GM23248 (cell line): ENCODE measurements at regions not wholly inside any gene's neighbourhood (a gene's known extent, or its start where the extent isn't known, plus 50 kb on each side); places are given as distances from the start of the nearest gene placed in this dataset.

Experiments used
- DNase-seq: peaks from one replicate; pipeline ENCODE4 v3.0.0-alpha.2; 2015
- H2AFZ ChIP-seq: fragments of 200-600 bp; sonication (generic); 2 replicates; pipeline ENCODE4 v1.6.1; 2016; ENCODE audit warnings: antibody characterized with exemption
- H3F3A ChIP-seq: fragments of 200-600 bp; sonication (generic); 2 replicates; pipeline ENCODE4 v1.6.1; 2016; ENCODE audit warnings: mild to moderate bottlenecking, antibody characterized with exemption, mixed run types; ENCODE audit not compliant: insufficient read depth
- H3K27ac ChIP-seq: fragments of 200-600 bp; sonication (generic); 2 replicates; pipeline ENCODE4 v1.5.1; 2016; ENCODE audit warnings: mild to moderate bottlenecking
- H3K27me3 ChIP-seq: fragments of 200-600 bp; sonication (generic); replicated peaks from 2 replicates; pipeline ENCODE4 v1.6.1; 2016; ENCODE audit warnings: mild to moderate bottlenecking; ENCODE audit not compliant: insufficient read depth
- H3K36me3 ChIP-seq: fragments of 200-600 bp; sonication (generic); 2 replicates; pipeline ENCODE4 v1.6.1; 2016; ENCODE audit warnings: low read depth, mild to moderate bottlenecking
- H3K4me1 ChIP-seq: fragments of 200-600 bp; sonication (generic); 2 replicates; pipeline ENCODE4 v1.6.1; 2016; ENCODE audit warnings: mild to moderate bottlenecking; ENCODE audit not compliant: insufficient read depth
- H3K4me2 ChIP-seq: fragments of 200-600 bp; sonication (generic); one replicate; pipeline ENCODE4 v1.6.1; 2016; ENCODE audit warnings: mild to moderate bottlenecking; ENCODE audit not compliant: unreplicated experiment
- H3K4me3 ChIP-seq: fragments of 200-600 bp; sonication (generic); 2 replicates; pipeline ENCODE4 v1.5.1; 2016; ENCODE audit warnings: mild to moderate bottlenecking
- H3K79me2 ChIP-seq: fragments of 200-600 bp; sonication (generic); 2 replicates; pipeline ENCODE4 v1.6.1; 2016; ENCODE audit warnings: mild to moderate bottlenecking; ENCODE audit not compliant: insufficient read depth
- H3K9ac ChIP-seq: fragments of 200-600 bp; sonication (generic); 2 replicates; pipeline ENCODE4 v1.6.1; 2016; ENCODE audit warnings: mild to moderate bottlenecking
- H3K9me2 ChIP-seq: fragments of 200-600 bp; sonication (generic); 2 replicates; pipeline ENCODE4 v1.6.1; 2016; ENCODE audit warnings: mixed run types, mild to moderate bottlenecking, moderate library complexity; ENCODE audit not compliant: insufficient read depth
- H3K9me3 ChIP-seq: fragments of 200-600 bp; sonication (generic); one replicate; pipeline ENCODE4 v1.6.1; 2017; ENCODE audit warnings: low read depth
- H4K20me1 ChIP-seq: fragments of 200-600 bp; sonication (generic); 2 replicates; pipeline ENCODE4 v1.6.0; 2016; ENCODE audit not compliant: insufficient read depth
- EZH2 ChIP-seq: fragments of 200-600 bp; sonication (generic); IDR thresholded peaks from 2 replicates; pipeline ENCODE4 v1.6.1; 2018; ENCODE audit warnings: antibody characterized with exemption, mild to moderate bottlenecking; ENCODE audit not compliant: insufficient read depth, poor library complexity, severe bottlenecking
- EZH2phosphoT487 ChIP-seq: fragments of 200-600 bp; sonication (generic); IDR thresholded peaks from 2 replicates; pipeline ENCODE4 v1.6.1; 2018; ENCODE audit warnings: antibody characterized with exemption, moderate library complexity, mild to moderate bottlenecking, low read depth; ENCODE audit not compliant: insufficient read depth
- WGBS, 2 experiments: methylation state at CpG; one replicate each; pipeline ENCODE4 v1.1.6; 2015 to 2017; ENCODE audit warnings: low lambda C conversion rate in 2 of 2, low coverage in 1 of 2; ENCODE audit errors: missing lambda C conversion rate in 2 of 2; 5-methylcytosine and 5-hydroxymethylcytosine counted together
- in situ Hi-C: fragments of 300-500 bp; cut with MboI; formaldehyde crosslinking; loops from 2 replicates; pipeline ENCODE4 v1.15.0; 2020

DNA sequence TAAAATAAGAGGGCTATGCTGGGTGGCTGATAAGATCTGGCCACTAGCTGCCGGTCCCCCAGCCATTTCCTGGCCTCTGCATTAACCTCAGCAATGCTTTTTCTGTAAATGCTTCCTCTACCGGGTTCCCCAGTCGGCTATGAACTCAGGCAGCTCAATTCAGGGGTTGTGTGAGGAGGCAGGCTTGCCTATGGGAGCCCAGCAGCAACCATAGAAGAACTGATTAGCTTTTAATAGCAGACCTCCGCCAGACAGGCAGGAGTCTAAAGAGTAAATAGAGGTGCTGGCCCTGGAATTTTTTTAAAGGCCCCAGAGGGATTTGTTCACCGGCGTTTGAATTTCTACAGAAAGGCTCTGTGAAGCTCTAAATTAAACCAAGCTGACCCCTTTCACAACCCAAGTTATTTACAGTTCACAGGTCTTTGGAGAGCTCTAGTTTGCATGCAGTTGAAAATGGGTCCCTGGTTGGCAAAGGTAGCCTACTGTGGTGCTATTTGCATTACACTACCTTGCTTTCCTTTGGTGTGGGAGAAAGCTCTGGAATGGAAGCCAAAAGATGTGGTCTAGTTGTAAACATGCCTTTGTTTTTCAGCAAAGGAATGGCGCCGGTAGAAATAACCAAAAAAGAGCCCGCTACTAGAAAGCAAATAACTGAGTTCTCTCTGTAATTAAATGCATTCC lies 289.7 kb upstream of the SEMA6A start:
- Histone ChIP-seq H3K27me3 (no peaks in the 10 kb centered on the region), H3F3A (no peaks in the 10 kb centered on the region), H3K27ac (no peak overlapping the region), H3K4me3 (no peak overlapping the region), H3K36me3 (no peaks in the 10 kb centered on the region), H4K20me1 (no peaks in the 10 kb centered on the region), H3K79me2 (no peaks in the 10 kb centered on the region), H3K9ac (no peak overlapping the region), H3K4me2 (no peak overlapping the region), H3K9me2 (no peaks in the 10 kb centered on the region), H3K9me3 (no peaks in the 10 kb centered on the region), H3K4me1 (no peaks in the 10 kb centered on the region), H2AFZ (no peak overlapping the region)
- TF ChIP-seq EZH2phosphoT487 (no peak), EZH2 (no peak)
- WGBS, 2 experiments: 24 to 32% methylated on average over 9 of the region's 9 CpGs
- in situ Hi-C loops: no loop called here
- DNase-seq: no peak

- no peaks in the 10 kb centered on the region for H3K9me3 ChIP-seq
- no peaks in the 10 kb centered on the region for H3K27me3 ChIP-seq
- H3K36me3 ChIP-seq: no peaks in the 10 kb centered on the region
- no peaks in the 10 kb centered on the region for H3K79me2 ChIP-seq
- DNase-seq: no peak
- H3F3A ChIP-seq: no peaks in the 10 kb centered on the region
- H3K9ac ChIP-seq: no peak overlapping the region
- no peaks in the 10 kb centered on the region for H4K20me1 ChIP-seq
- 41 to 48% methylated on average over 10 of the region's 10 CpGs for WGBS, 2 experiments
- no peaks in the 10 kb centered on the region for H3K9me2 ChIP-seq
- H3K4me2 ChIP-seq: no peak overlapping the region
- no peak for TF ChIP-seq EZH2phosphoT487
- no peak for TF ChIP-seq EZH2
- H3K27ac ChIP-seq: no peak overlapping the region
- H2AFZ ChIP-seq: no peak overlapping the region
- H3K4me1 ChIP-seq: no peaks in the 10 kb centered on the region
- in situ Hi-C loops: no loop called here
- no peak overlapping the region for H3K4me3 ChIP-seq
Observed at GRCh38 chr5:116862632-116863455, 288.2 kb upstream of the SEMA6A start.

GRCh38 chr5:116861666-116862065 lies 287.0 kb upstream of the SEMA6A start:
- no peak for TF ChIP-seq EZH2
- TF ChIP-seq EZH2phosphoT487: no peak
- H3K36me3 ChIP-seq: no peaks in the 10 kb centered on the region
- H3K27ac ChIP-seq: no peak overlapping the region
- no peak for DNase-seq
- H4K20me1 ChIP-seq: no peaks in the 10 kb centered on the region
- 11 to 24% methylated on average over 2 of the region's 2 CpGs for WGBS, 2 experiments
- no peaks in the 10 kb centered on the region for H3K27me3 ChIP-seq
- no peaks in the 10 kb centered on the region for H3K4me1 ChIP-seq
- H3K79me2 ChIP-seq: no peaks in the 10 kb centered on the region
- no peaks in the 10 kb centered on the region for H3F3A ChIP-seq
- no peaks in the 10 kb centered on the region for H3K9me3 ChIP-seq
- no peak overlapping the region for H3K4me2 ChIP-seq
- no peak overlapping the region for H3K4me3 ChIP-seq
- H2AFZ ChIP-seq: no peak overlapping the region
- H3K9me2 ChIP-seq: no peaks in the 10 kb centered on the region
- no peak overlapping the region for H3K9ac ChIP-seq
- in situ Hi-C loops: no loop called here

DNA sequence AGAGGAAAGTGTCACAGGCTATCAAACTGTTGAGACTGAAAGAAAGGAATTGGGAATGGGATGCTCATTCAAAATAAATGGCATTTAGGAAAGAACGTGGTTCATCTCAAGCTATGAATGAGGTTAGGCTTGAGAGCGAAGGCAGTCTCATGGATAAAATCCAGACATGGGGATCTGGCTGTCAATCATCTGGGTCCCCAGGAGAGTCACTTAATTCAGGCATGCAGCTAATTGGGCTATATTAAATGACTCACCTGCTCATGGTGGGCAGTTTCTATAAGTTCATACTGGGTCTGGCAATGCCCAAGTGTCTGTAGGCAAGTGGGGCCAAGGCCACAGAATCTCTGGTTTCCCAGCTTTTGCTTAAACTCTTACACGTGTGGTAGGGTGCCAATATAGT lies 286.5 kb upstream of the SEMA6A start:
- Histone ChIP-seq H3K9me3 (no peaks in the 10 kb centered on the region), H3K9ac (no peak overlapping the region), H3K27me3 (no peaks in the 10 kb centered on the region), H3K9me2 (no peaks in the 10 kb centered on the region), H4K20me1 (no peaks in the 10 kb centered on the region), H3K4me1 (no peaks in the 10 kb centered on the region), H3F3A (no peaks in the 10 kb centered on the region), H3K4me3 (no peak overlapping the region), H3K36me3 (no peaks in the 10 kb centered on the region), H2AFZ (no peak overlapping the region), H3K4me2 (no peak overlapping the region), H3K27ac (no peak overlapping the region), H3K79me2 (no peaks in the 10 kb centered on the region)
- in situ Hi-C loops: no loop called here
- TF ChIP-seq EZH2phosphoT487 (no peak), EZH2 (no peak)
- DNase-seq: no peak
- WGBS, 2 experiments: 33 to 50% methylated on average over 3 of the region's 3 CpGs
